SK-N-MC (cell line): ENCODE measurements at regions not wholly inside any gene's neighbourhood (a gene's known extent, or its start where the extent isn't known, plus 50 kb on each side); places are given as distances from the start of the nearest gene placed in this dataset.

Experiments
- DNase-seq: peaks from one replicate; pipeline ENCODE4 v3.0.0-alpha.2; 2011; ENCODE audit warnings: low read depth, low spot score
- H3K27ac ChIP-seq: fragments of 200-600 bp; sonication (generic); 2 replicates; pipeline ENCODE4 v1.5.1; 2016; ENCODE audit warnings: mixed run types
- H3K36me3 ChIP-seq: fragments of 200-600 bp; sonication (generic); 2 replicates; pipeline ENCODE4 v1.6.1; 2017; ENCODE audit warnings: antibody characterized with exemption, low read length, mixed read lengths; ENCODE audit not compliant: insufficient read depth
- H3K4me3 ChIP-seq: fragments of 200-600 bp; sonication (generic); 2 replicates; pipeline ENCODE4 v1.5.1; 2016
- H3K9ac ChIP-seq: fragments of 200-600 bp; sonication (generic); 2 replicates; pipeline ENCODE4 v1.8.0; 2017; ENCODE audit warnings: mixed run types, mixed read lengths; ENCODE audit not compliant: insufficient read length
- H3K9me3 ChIP-seq: fragments of 200-600 bp; sonication (generic); 2 replicates; pipeline ENCODE4 v1.6.1; 2017; ENCODE audit warnings: low read depth, mild to moderate bottlenecking, antibody characterized with exemption, low read length, moderate library complexity, mixed read lengths
- EZH2 ChIP-seq: fragments of 200-600 bp; sonication (generic); IDR thresholded peaks from one replicate; pipeline ENCODE4 v1.6.1; 2017; ENCODE audit warnings: antibody characterized with exemption
- FOXP2 ChIP-seq: optimal IDR thresholded peaks from 2 replicates; pipeline ENCODE3; 2011; ENCODE audit warnings: mild to moderate bottlenecking, moderate library complexity; ENCODE audit not compliant: insufficient read depth; ENCODE audit errors: extremely low read length, control extremely low read depth
- POLR2AphosphoS5 ChIP-seq: IDR thresholded peaks from 2 replicates; pipeline ENCODE4 v1.6.1; 2012; ENCODE audit warnings: mild to moderate bottlenecking, low read depth, low read length, borderline replicate concordance

DNA sequence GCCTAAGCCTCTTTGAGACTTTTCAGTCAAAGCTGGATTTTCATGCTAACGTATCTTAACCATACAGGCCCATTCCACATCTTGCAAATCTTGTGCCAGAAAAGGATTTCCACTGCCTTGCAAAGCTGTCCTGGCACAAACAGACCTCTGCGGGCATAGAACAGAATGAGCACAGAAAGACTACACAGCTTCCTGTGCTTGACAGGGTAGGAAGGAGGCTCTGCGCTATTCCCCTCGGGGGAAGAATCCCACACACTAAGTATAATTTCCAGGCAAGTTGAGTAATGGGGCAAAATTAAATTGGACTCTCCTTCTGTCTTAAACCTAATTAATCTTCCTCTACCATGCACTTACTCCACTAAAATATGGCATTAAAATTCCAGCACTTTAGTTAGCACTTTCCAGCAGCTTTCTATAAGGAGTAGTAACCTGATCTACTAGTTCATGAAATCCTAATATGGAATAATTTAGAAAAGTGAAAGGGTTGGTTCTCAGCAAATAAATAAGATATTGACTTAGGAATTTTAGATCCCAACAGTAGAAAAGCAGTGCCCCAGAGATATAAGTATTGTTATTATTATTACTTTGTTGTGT is 532.1 kb upstream of the JAG1 start:
- peak; percentile 86 for DNase-seq
- TF ChIP-seq FOXP2 (no peak), EZH2 (no peak), POLR2AphosphoS5 (peak; percentile 45; the same call in 1 of the 2 replicates)
- H3K9ac ChIP-seq, result peak overlapping the region; percentile 39
- H3K4me3 ChIP-seq, result peak overlapping the region; percentile 36
- no peaks in the 10 kb centered on the region for H3K9me3 ChIP-seq
- H3K27ac ChIP-seq, result peak overlapping the region; percentile 93
- H3K36me3 ChIP-seq, result no peaks in the 10 kb centered on the region

DNA sequence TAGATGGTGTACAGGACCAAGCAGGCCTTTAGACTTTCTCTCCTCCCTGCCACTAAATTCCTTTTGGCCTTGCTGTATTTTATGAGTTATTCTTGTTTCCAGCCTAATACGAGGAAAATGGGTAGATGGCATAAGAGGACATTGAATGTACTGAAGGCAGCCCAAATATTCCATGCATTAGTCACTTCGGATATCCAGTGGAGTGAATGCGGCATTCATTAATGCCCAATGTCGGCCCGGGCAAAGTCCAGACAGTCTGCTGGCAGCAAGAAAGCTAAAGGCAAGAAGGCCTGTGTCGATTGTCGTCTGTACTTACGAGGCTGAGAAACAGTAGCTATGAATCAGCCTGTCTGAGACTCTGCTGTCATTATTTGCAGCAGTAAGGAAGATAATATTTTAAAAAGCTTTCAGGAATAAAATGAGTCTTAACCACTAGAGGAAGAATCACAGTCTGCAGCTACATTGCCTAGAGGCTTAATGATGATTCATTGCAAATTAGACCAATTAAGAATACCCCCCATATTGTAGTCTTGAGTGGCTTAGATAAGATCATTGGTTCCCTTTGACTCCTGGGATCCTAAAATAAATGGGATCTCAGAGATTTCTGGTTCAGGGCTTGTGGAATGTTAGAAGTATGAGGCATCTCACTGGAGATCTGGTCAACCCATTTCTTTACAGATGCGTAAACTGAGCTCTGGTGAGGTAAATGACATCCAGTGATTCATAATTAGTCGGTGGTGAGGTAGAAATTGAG is 534.1 kb upstream of the JAG1 start:
- H3K36me3 ChIP-seq, result no peaks in the 10 kb centered on the region
- TF ChIP-seq EZH2 (no peak), FOXP2 (no peak), POLR2AphosphoS5 (peak; percentile 28; the same call in 1 of the 2 replicates)
- no peaks in the 10 kb centered on the region for H3K9me3 ChIP-seq
- H3K4me3 ChIP-seq, result peak overlapping the region; percentile 8; the same call in 1 of the 2 replicates
- H3K27ac ChIP-seq, result peak overlapping the region; percentile 28; the same call in 1 of the 2 replicates
- DNase-seq, result peak; percentile 53
- no peak overlapping the region for H3K9ac ChIP-seq

DNA sequence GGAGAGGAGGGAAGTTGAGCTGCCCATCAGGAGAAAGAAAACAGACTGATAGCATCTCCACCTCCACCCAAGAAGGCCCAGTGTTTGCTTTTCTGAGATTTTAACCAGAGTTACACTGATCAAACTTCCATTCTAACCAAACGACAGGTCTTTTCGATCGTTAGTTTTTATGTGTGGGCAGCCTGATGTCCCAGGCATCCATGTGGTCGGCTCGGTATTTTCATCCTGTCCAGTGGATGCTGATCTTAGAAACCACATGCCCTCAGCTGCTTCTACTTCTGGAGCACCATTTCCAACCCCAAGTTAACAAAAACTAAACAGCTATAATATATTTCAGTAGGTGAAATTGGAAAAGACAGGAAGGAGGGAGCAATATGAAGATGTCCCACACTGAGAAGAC is 536.8 kb upstream of the JAG1 start:
- no peak for DNase-seq
- TF ChIP-seq EZH2 (no peak), FOXP2 (no peak), POLR2AphosphoS5 (no peak)
- Histone ChIP-seq H3K9me3 (no peaks in the 10 kb centered on the region), H3K27ac (no peak overlapping the region), H3K9ac (no peak overlapping the region), H3K36me3 (no peaks in the 10 kb centered on the region), H3K4me3 (no peak overlapping the region)

DNA sequence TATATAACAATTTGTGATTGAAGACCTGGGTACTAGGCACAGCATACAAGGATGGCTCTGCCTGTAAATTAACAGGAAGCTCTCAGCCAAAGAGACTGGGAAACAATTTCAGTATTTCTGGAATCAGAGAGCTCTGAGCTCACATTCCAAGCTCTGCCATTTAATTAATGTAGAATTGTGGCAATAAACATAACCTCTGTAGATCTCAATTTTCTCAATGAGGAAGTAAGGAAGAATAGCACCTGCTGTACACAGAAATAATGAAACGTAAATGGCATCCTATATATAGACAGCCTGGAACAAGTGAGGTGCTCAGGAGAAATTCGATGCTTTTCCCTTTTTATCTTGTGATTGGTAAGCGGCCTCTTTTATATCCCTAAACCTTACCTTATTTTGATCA is 538.5 kb upstream of the JAG1 start:
- H3K36me3 ChIP-seq, result no peaks in the 10 kb centered on the region
- no peak for DNase-seq
- no peak overlapping the region for H3K9ac ChIP-seq
- TF ChIP-seq POLR2AphosphoS5, result no peak
- TF ChIP-seq FOXP2, result no peak
- no peak for TF ChIP-seq EZH2
- H3K27ac ChIP-seq, result no peak overlapping the region
- no peaks in the 10 kb centered on the region for H3K9me3 ChIP-seq
- H3K4me3 ChIP-seq, result no peak overlapping the region

DNA sequence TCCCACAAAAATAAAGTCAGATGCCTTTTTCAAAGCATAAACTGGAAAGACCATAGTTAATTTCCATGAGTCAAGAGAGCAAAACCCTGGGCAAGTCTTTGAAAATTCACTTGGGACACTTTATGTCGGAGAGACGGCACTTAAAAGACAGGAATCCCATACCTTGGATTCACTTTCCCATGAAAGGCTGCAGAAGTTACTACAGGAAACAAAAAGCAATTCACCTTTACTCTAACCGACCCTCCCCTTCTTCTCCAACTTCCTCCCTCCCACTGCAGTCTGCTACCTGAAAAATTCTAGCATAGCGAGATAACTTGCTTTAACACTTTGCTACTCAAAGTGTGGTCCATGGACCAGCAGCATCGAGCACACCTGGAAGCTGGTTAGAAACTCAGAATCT is 539.1 kb upstream of the JAG1 start:
- Histone ChIP-seq H3K9me3 (no peaks in the 10 kb centered on the region), H3K4me3 (no peak overlapping the region), H3K27ac (no peak overlapping the region), H3K9ac (no peak overlapping the region), H3K36me3 (no peaks in the 10 kb centered on the region)
- TF ChIP-seq FOXP2, result no peak
- TF ChIP-seq EZH2, result no peak
- DNase-seq, result no peak

DNA sequence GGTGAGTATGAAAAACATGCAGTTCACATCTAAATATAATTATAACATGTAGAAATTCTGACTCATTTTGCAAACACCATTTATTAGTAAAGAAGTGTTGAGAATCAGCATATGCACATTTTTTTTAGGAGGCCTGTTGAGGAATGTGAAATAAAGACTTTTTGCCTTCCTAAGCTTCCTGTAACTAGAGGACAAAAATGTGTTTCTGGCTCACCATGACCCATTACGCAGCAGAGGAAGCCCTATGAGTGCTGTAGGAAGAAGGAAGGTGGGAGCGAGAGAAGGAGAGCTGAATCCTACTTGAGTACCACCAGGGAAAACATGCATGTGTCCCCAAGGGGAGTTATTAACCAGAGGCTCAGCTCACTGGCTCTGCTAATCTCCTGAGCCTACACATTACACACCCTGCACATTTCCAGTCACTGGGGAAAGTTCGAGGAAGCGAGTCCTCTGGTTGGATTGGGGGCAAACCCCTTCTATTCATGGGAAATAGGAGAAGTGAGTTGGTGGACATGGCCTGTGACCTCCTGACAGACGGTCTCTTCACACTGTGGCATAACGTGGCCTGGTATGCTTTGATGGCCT is 540.5 kb upstream of the JAG1 start:
- no peak overlapping the region for H3K9ac ChIP-seq
- TF ChIP-seq POLR2AphosphoS5 (no peak), FOXP2 (peak; percentile 32), EZH2 (no peak)
- H3K36me3 ChIP-seq, result no peaks in the 10 kb centered on the region

DNA sequence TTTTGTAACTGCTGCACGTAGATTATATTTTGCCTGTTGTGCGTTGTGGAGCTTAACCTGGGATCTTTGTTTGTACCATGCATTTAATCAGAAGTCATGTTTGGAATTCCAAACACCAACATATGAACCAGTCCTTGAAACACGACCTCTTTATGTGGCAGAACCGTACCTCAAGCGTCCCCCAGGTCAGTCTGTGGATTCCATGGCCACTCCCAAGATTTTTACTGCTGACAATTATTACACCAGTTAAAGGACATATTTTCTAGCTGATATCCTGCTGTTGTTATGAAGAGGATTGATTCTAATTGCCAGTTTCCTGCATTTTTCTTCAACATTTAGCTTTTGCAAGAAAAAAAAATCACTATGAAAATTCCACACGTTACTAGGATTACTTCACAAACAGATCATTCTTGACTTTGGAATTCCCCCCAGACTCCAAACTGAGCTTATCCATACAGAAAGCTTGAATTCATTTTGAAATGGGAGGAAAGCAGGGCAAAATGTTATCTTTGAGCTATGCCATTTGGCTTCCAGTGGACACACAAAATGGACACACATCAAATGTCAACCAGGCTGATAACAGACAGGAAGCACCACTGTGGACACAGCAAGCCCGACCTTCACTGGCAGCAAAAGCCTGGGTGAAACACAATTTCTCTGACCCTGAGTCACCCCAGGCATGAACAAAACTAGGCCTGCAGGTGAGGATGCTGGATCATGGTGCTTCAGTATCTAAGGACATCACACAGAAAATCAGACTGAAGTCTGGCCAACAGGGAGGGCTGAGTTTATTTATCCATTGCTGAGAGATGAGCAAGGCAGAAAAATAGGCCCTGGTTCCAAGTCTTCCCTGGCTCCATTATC is 542.9 kb upstream of the JAG1 start:
- Histone ChIP-seq H3K27ac (peak overlapping the region; percentile 52), H3K4me3 (peak overlapping the region; percentile 59), H3K36me3 (no peaks in the 10 kb centered on the region), H3K9me3 (no peaks in the 10 kb centered on the region), H3K9ac (no peak overlapping the region)
- no peak for DNase-seq
- TF ChIP-seq POLR2AphosphoS5 (no peak), FOXP2 (no peak), EZH2 (no peak)

More for the DNA sequence above, 540.5 kb upstream of the JAG1 start:
- no peak overlapping the region for H3K4me3 ChIP-seq
- H3K27ac ChIP-seq, result peak overlapping the region; percentile 26
- H3K9me3 ChIP-seq, result no peaks in the 10 kb centered on the region
- DNase-seq, result no peak

DNA sequence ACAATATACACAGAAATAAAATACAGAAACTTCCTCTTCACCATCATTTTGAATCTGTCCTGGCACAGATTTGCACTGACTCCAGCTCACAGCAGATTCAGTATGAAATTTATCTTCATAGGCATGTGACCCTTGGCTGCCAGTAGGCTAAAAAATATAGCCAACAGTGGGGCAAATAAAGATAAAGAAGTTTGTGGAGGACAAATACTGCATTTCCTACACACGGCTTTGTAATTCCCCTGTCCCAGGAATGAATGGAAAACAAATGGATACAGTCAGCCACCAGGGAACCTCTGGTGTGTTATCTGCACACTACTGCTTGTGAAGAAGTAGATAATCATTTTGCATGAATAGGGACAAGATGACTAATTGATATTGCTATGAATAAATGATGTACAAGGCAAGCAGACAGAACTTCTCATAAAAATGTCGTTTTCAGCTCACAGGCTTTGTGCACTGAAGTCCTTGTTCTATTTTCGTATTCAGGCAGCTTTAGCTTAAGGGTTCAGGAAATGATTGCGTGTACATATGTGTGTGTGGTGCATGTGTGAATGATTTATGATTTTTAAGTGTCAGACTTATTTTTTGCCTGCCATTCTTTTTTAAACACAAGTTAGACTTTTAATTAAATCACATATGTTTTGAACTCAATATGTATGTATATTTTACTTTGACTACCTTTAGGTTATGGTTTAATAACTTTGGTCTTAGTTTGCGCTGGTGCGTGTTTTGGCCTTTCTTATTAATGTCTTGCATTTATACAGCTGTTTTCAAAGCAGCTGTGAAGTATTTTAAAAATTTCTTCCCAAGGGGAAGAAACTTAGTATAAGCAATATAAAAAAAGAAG is 543.8 kb upstream of the JAG1 start:
- H3K4me3 ChIP-seq, result peak overlapping the region; percentile 59
- peak; percentile 22; the same call in 1 of the 2 replicates for TF ChIP-seq POLR2AphosphoS5
- peak; percentile 54 for TF ChIP-seq FOXP2
- no peak for TF ChIP-seq EZH2
- no peak overlapping the region for H3K9ac ChIP-seq
- no peaks in the 10 kb centered on the region for H3K9me3 ChIP-seq
- DNase-seq, result peak; percentile 76
- no peaks in the 10 kb centered on the region for H3K36me3 ChIP-seq
- H3K27ac ChIP-seq, result peak overlapping the region; percentile 52
